ENCODE measurements at regions not wholly inside any gene's neighbourhood (a gene's known extent, or its start where the extent isn't known, plus 50 kb on each side); places are given as distances from the start of the nearest gene placed in this dataset.

DNA sequence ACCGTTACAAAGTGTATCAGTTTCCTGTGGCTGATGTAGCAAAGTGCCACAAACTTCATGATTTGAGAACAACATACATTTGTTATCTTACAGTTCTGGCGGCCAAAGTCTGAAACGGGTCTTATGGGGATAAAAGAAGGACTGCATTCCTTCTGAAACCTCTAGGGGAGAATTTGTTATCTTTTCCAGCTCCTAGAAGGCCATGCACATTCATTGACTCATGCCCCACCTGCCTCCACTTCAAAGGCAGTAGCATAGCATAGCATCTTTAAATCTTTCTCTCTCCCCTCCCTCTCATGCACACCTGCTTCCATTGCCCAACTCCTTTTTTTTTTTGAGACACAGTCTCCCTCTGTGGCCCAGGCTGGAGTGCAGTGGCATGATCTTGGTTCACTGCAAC is 190.7 kb upstream of the DYNLRB2 start:
- Mint-ChIP-seq H3K9me3 (no peaks in the 10 kb centered on the region), H3K27me3 (ENCODE audit: low read depth in 2 of 2) (peaks cover 0 to 3% of the 10 kb centered on the region in 2 donors), H3K4me3 (no peak overlapping the region), H3K27ac (no peak overlapping the region), H3K4me1 (no peaks in the 10 kb centered on the region), H3K36me3 (no peaks in the 10 kb centered on the region)
- WGBS (ENCODE audit: insufficient coverage), result 75% methylated on average over 3 of the region's 3 CpGs
- no peak overlapping the region for H3K27ac ChIP-seq (ENCODE audit: low read length)
- intact Hi-C loops (cut with micrococcal nuclease), result no loop called here
- ATAC-seq (no peak), DNase-seq (no peak)
- no peak overlapping the region for H3K4me3 ChIP-seq (ENCODE audit: low read length)
- H3K4me1 ChIP-seq (ENCODE audit: control insufficient read depth, insufficient read depth, low read length), result no peaks in the 10 kb centered on the region
- TF ChIP-seq, protein P1, sequence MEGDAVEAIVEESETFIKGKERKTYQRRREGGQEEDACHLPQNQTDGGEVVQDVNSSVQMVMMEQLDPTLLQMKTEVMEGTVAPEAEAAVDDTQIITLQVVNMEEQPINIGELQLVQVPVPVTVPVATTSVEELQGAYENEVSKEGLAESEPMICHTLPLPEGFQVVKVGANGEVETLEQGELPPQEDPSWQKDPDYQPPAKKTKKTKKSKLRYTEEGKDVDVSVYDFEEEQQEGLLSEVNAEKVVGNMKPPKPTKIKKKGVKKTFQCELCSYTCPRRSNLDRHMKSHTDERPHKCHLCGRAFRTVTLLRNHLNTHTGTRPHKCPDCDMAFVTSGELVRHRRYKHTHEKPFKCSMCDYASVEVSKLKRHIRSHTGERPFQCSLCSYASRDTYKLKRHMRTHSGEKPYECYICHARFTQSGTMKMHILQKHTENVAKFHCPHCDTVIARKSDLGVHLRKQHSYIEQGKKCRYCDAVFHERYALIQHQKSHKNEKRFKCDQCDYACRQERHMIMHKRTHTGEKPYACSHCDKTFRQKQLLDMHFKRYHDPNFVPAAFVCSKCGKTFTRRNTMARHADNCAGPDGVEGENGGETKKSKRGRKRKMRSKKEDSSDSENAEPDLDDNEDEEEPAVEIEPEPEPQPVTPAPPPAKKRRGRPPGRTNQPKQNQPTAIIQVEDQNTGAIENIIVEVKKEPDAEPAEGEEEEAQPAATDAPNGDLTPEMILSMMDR (IDR thresholded peaks at IDR 0.05), result no peak
- no peaks in the 10 kb centered on the region for H3K27me3 ChIP-seq (ENCODE audit: control insufficient read depth, insufficient read depth, low read length)
- no peaks in the 10 kb centered on the region for H3K9me3 ChIP-seq (ENCODE audit: control insufficient read depth, insufficient read depth, low read length)
- no peaks in the 10 kb centered on the region for H3K36me3 ChIP-seq (ENCODE audit: control insufficient read depth, insufficient read depth, low read length)

DNA sequence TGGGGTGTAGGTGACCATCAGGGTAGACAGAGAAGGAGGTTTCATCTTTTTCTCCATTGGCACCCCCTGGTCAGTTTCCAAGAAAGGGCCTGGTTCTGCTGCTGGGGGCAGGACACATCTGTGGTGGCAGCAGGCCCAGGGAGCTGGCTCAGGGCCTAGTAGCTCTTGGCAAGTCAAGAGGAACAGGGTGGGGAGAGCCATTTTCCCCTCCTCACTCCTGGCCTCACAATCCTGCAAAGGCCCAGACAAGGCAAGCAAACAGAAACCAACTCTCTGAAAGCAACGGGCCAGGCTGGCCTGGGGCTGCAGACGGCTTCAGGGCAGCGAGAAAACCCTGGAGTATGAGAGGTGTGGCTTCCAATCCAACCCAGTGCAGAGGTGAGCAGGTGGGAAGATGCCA is 192.9 kb upstream of the DYNLRB2 start:
- H3K27me3 Mint-ChIP-seq (ENCODE audit: low read depth in 2 of 2), result peaks cover 0 to 6% of the 10 kb centered on the region in 2 donors
- no peaks in the 10 kb centered on the region for H3K4me1 Mint-ChIP-seq
- H3K9me3 ChIP-seq (ENCODE audit: control insufficient read depth, insufficient read depth, low read length), result no peaks in the 10 kb centered on the region
- no peaks in the 10 kb centered on the region for H3K27me3 ChIP-seq (ENCODE audit: control insufficient read depth, insufficient read depth, low read length)
- DNase-seq (no peak), ATAC-seq (no peak)
- no peaks in the 10 kb centered on the region for H3K36me3 ChIP-seq (ENCODE audit: control insufficient read depth, insufficient read depth, low read length)
- H3K36me3 Mint-ChIP-seq, result no peaks in the 10 kb centered on the region
- intact Hi-C loops (cut with micrococcal nuclease), result no loop called here
- no peak overlapping the region for H3K4me3 ChIP-seq (ENCODE audit: low read length)
- no peak overlapping the region for H3K27ac ChIP-seq (ENCODE audit: low read length)
- no peak overlapping the region for H3K27ac Mint-ChIP-seq
- 86% methylated on average over 3 of the region's 3 CpGs for WGBS (ENCODE audit: insufficient coverage)
- TF ChIP-seq, protein P1 (IDR thresholded peaks at IDR 0.05), result no peak
- H3K9me3 Mint-ChIP-seq, result peaks cover 0 to 3% of the 10 kb centered on the region in 2 donors
- no peak overlapping the region for H3K4me3 Mint-ChIP-seq
- H3K4me1 ChIP-seq (ENCODE audit: control insufficient read depth, insufficient read depth, low read length), result no peaks in the 10 kb centered on the region

DNA sequence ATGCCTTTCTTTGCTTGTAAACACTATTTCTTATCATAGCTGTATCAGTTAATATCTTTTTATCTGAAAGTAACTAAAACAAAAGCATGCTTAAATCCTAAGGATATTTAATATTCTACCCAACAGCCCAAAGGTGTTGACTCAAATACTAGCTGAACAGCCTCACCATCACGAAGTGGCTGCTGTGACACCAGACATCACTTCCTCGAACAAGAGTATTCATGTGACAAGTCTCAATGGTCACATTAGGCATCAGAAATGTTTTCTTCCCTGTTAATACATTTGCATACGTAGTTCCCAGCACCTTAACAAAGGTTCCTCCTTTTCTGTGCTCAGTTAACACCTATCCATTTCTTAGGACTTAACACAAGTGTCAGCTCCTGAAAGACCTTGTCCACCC is 193.8 kb upstream of the DYNLRB2 start:
- Histone ChIP-seq H3K4me1 (ENCODE audit: control insufficient read depth, insufficient read depth, low read length) (no peaks in the 10 kb centered on the region), H3K36me3 (ENCODE audit: control insufficient read depth, insufficient read depth, low read length) (no peaks in the 10 kb centered on the region), H3K9me3 (ENCODE audit: control insufficient read depth, insufficient read depth, low read length) (no peaks in the 10 kb centered on the region), H3K4me3 (ENCODE audit: low read length) (no peak overlapping the region), H3K27me3 (ENCODE audit: control insufficient read depth, insufficient read depth, low read length) (no peaks in the 10 kb centered on the region), H3K27ac (ENCODE audit: low read length) (no peak overlapping the region)
- WGBS (ENCODE audit: insufficient coverage), result 80% methylated on average over 3 of the region's 3 CpGs
- H3K4me3 Mint-ChIP-seq, result no peak overlapping the region
- H3K4me1 Mint-ChIP-seq, result no peaks in the 10 kb centered on the region
- peaks cover 0 to 6% of the 10 kb centered on the region in 2 donors for H3K27me3 Mint-ChIP-seq (ENCODE audit: low read depth in 2 of 2)
- H3K27ac Mint-ChIP-seq, result no peak overlapping the region
- DNase-seq (no peak), ATAC-seq (no peak)
- no peaks in the 10 kb centered on the region for H3K36me3 Mint-ChIP-seq
- TF ChIP-seq, protein P1 (IDR thresholded peaks at IDR 0.05), result no peak
- intact Hi-C loops (cut with micrococcal nuclease), result no loop called here
- peaks cover 0 to 3% of the 10 kb centered on the region in 2 donors for H3K9me3 Mint-ChIP-seq

DNA sequence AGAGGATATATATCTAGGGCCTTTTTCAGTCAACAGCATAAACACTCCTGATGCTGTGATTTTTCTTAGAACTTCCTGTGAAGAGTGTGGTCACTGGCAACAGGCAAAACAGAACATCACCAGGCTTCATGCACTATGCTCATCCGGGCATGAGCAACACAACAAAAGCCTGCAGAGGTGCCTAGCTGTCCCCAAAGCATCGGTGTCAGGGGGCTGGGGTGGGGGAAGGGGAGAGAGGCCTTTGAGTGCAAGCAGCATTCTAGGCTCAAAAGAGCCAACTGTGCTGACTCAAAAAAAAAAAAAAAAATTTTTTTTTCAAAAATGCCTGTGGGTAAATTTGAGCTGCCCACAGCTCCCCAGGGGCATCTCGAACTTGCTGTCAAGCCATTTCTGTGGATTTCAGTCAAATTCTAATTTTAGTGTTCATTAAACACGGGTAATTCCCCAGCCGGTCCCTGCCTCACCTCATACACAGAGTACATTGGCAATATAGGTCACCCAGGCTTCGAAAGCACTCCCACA is 194.6 kb upstream of the DYNLRB2 start:
- DNase-seq (no peak), ATAC-seq (no peak)
- WGBS (ENCODE audit: insufficient coverage), result 40% methylated on average over 6 of the region's 6 CpGs
- H3K9me3 Mint-ChIP-seq, result peaks cover 0 to 3% of the 10 kb centered on the region in 2 donors
- no peak overlapping the region for H3K4me3 Mint-ChIP-seq
- H3K27ac Mint-ChIP-seq, result no peak overlapping the region
- Histone ChIP-seq H3K4me1 (ENCODE audit: control insufficient read depth, insufficient read depth, low read length) (no peaks in the 10 kb centered on the region), H3K36me3 (ENCODE audit: control insufficient read depth, insufficient read depth, low read length) (no peaks in the 10 kb centered on the region), H3K4me3 (ENCODE audit: low read length) (no peak overlapping the region), H3K27me3 (ENCODE audit: control insufficient read depth, insufficient read depth, low read length) (no peaks in the 10 kb centered on the region), H3K9me3 (ENCODE audit: control insufficient read depth, insufficient read depth, low read length) (no peaks in the 10 kb centered on the region), H3K27ac (ENCODE audit: low read length) (no peak overlapping the region)
- H3K4me1 Mint-ChIP-seq, result no peaks in the 10 kb centered on the region
- intact Hi-C loops (cut with micrococcal nuclease), result no loop called here
- no peaks in the 10 kb centered on the region for H3K36me3 Mint-ChIP-seq
- TF ChIP-seq, protein P1 (IDR thresholded peaks at IDR 0.05), result no peak
- peaks cover 4 to 6% of the 10 kb centered on the region in 2 donors for H3K27me3 Mint-ChIP-seq (ENCODE audit: low read depth in 2 of 2)
